Chondrocyte (in vitro differentiated cells): ENCODE measurements at regions not wholly inside any gene's neighbourhood (a gene's known extent, or its start where the extent isn't known, plus 50 kb on each side); places are given as distances from the start of the nearest gene placed in this dataset.

Source experiments
- DNase-seq: peaks from one replicate; pipeline ENCODE4 v3.0.0; 2021; ENCODE audit warnings: mixed read lengths, low spot score
- H3K27ac Mint-ChIP-seq: one replicate; pipeline ENCODE4 v1.8.0; 2021; ENCODE audit warnings: mild to moderate bottlenecking, moderate library complexity, mixed read lengths; ENCODE audit not compliant: unreplicated experiment
- H3K27me3 Mint-ChIP-seq: 2 replicates; pipeline ENCODE4 v1.8.0; 2021; ENCODE audit warnings: low read depth, mixed read lengths
- H3K36me3 Mint-ChIP-seq: 2 replicates; pipeline ENCODE4 v1.8.0; 2021; ENCODE audit warnings: low read depth, mixed read lengths
- H3K4me1 Mint-ChIP-seq: 2 replicates; pipeline ENCODE4 v1.8.0; 2021; ENCODE audit warnings: low read depth, mild to moderate bottlenecking, mixed read lengths
- H3K4me3 Mint-ChIP-seq: one replicate; pipeline ENCODE4 v1.8.0; 2021; ENCODE audit warnings: mild to moderate bottlenecking, moderate library complexity, mixed read lengths; ENCODE audit not compliant: unreplicated experiment
- H3K9me3 Mint-ChIP-seq: 2 replicates; pipeline ENCODE4 v1.8.0; 2021; ENCODE audit warnings: low read depth, mixed read lengths
- TF ChIP-seq, protein P1 (sequence below): fragments of 200-600 bp; sonication (generic); IDR thresholded peaks from 2 replicates; pipeline ENCODE4 v1.5.0; 2021; ENCODE audit warnings: antibody characterized with exemption, mild to moderate bottlenecking, moderate library complexity

DNA sequence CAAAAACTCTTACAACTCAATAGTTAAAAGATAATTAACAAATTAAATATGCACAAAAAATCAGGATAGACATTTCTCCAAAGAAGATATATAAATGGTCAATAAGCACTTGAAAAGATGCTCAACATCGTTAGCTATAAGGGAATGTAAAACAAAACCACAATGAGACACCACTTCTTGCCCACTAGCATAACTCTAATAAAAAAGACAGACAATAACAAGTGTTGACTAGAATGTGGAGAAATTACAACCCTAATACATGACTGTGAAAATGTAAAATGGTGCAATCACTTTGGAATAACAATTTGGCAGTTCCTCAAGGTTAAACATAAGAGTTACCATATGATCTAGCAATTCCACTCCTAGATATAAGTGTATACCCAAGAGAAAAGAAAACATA is 74.3 kb upstream of the PCGF5 start:
- no peaks in the 10 kb centered on the region for H3K36me3 Mint-ChIP-seq
- H3K27ac Mint-ChIP-seq: no peak overlapping the region
- H3K4me3 Mint-ChIP-seq: no peak overlapping the region
- TF ChIP-seq, protein P1, sequence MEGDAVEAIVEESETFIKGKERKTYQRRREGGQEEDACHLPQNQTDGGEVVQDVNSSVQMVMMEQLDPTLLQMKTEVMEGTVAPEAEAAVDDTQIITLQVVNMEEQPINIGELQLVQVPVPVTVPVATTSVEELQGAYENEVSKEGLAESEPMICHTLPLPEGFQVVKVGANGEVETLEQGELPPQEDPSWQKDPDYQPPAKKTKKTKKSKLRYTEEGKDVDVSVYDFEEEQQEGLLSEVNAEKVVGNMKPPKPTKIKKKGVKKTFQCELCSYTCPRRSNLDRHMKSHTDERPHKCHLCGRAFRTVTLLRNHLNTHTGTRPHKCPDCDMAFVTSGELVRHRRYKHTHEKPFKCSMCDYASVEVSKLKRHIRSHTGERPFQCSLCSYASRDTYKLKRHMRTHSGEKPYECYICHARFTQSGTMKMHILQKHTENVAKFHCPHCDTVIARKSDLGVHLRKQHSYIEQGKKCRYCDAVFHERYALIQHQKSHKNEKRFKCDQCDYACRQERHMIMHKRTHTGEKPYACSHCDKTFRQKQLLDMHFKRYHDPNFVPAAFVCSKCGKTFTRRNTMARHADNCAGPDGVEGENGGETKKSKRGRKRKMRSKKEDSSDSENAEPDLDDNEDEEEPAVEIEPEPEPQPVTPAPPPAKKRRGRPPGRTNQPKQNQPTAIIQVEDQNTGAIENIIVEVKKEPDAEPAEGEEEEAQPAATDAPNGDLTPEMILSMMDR: no peak
- no peak for DNase-seq
- H3K27me3 Mint-ChIP-seq: peaks cover 20% of the 10 kb centered on the region
- H3K9me3 Mint-ChIP-seq: no peaks in the 10 kb centered on the region
- no peaks in the 10 kb centered on the region for H3K4me1 Mint-ChIP-seq

DNA sequence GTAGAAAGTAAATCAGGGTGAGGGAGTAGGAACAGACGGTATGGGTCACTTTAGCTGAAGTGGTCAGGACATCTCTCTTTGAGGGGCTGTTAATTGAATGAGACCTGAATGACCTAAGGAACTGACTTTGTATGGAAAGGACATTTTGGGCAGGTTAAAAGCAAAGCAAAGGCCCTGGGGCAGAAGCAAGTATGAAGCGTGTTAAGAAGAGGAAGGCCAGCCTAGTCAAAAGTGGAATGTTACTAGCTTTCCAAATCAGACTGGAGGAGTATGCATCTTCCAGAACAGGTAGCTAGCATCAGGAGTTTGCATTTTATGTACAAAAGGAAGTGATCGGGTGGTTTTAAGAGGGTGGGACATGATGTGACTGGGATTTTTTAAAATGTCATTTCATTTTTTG is 70.9 kb upstream of the PCGF5 start:
- TF ChIP-seq, protein P1: no peak
- DNase-seq: no peak
- Mint-ChIP-seq H3K27me3 (peaks cover 16% of the 10 kb centered on the region), H3K36me3 (no peaks in the 10 kb centered on the region), H3K4me1 (no peaks in the 10 kb centered on the region), H3K27ac (no peak overlapping the region), H3K4me3 (no peak overlapping the region), H3K9me3 (no peaks in the 10 kb centered on the region)

DNA sequence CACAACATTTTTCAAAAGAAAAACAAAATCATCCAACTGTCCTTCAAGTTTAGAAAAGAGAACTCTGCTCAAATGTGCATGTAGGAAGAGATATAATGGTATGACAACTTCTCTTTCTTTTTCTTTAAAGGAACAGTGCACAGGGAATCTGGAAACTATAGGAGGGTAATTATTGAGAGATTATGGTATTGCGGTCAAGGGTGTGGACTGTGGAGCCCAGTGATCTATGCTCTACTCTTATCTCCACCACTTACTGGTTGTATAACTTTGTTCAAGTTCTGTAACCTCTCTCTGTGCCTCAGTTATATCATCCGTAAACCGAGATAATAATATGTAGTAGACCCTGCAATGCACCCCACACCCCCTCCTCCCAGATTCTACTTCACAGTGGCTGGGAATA is 69.8 kb upstream of the PCGF5 start:
- TF ChIP-seq, protein P1: no peak
- Mint-ChIP-seq H3K4me3 (no peak overlapping the region), H3K27me3 (peaks cover 13% of the 10 kb centered on the region), H3K27ac (no peak overlapping the region), H3K4me1 (no peaks in the 10 kb centered on the region), H3K36me3 (no peaks in the 10 kb centered on the region), H3K9me3 (no peaks in the 10 kb centered on the region)
- DNase-seq: no peak

DNA sequence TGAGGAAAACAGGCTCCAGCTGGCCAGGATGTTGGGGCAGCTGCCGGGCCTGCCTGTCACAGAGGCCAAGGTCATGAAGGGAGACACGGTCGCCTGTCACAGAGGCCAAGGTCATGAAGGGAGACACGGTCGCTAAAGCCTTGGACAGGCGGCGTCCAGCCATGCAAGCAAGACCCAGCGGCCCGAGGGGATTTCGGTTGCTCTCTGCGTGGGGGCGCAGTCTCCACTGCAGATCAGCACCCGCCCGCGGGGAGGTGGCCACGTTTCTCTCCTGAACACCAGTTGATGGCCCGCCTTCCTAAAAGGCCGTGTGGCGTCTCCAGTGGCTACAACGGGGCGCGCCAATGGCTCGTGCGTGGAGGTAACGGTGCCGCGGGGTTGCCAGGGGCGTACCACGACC is 67.0 kb upstream of the PCGF5 start:
- Mint-ChIP-seq H3K27ac (no peak overlapping the region), H3K27me3 (peaks cover 9% of the 10 kb centered on the region), H3K4me3 (no peak overlapping the region), H3K9me3 (no peaks in the 10 kb centered on the region), H3K4me1 (no peaks in the 10 kb centered on the region), H3K36me3 (no peaks in the 10 kb centered on the region)
- peak; percentile 67 for DNase-seq
- TF ChIP-seq, protein P1: no peak

DNA sequence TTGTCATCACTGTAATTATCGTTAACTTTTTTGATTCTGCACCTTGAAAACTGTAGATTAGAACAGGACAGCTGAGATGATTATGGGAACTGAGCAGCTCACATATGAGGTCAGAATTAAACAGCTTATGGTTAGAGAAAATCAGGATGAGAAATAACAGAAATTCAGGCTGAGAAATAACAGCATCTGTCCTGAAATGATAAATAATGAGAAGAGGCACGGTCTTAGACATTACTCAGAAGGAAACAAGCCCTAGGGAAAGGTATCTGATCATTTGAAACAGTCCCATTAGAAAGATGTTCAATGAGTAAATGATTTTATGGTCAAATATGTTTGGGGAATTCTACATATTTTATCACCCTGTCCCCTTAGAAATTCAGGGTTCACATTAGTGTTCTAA is 65.6 kb upstream of the PCGF5 start:
- Mint-ChIP-seq H3K36me3 (no peaks in the 10 kb centered on the region), H3K4me3 (no peak overlapping the region), H3K4me1 (no peaks in the 10 kb centered on the region), H3K9me3 (no peaks in the 10 kb centered on the region), H3K27me3 (peaks cover 4% of the 10 kb centered on the region), H3K27ac (no peak overlapping the region)
- TF ChIP-seq, protein P1: no peak
- DNase-seq: no peak
